ENCODE measurements at regions not wholly inside any gene's neighbourhood (a gene's known extent, or its start where the extent isn't known, plus 50 kb on each side); places are given as distances from the start of the nearest gene placed in this dataset.

DNA sequence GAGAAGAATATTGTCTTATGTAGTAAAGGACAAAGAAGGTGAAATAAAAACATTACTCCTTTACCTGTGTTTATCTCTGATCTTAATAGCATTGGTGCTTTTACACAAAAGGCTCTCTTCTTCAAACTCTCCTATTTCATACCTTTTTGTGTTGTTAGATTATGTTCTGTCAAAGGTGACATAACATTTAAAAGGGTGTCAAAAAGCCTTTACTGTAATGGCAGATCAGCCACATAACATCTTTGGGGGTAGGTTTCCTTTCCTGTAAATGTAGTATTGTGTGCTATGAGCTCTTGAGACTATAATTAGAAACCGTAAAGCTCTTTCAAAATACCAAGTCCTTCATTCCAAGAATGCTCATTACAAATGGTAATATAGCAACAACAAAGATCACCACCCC lies 400.1 kb downstream of the LNPK start:
- TF ChIP-seq, protein P1, sequence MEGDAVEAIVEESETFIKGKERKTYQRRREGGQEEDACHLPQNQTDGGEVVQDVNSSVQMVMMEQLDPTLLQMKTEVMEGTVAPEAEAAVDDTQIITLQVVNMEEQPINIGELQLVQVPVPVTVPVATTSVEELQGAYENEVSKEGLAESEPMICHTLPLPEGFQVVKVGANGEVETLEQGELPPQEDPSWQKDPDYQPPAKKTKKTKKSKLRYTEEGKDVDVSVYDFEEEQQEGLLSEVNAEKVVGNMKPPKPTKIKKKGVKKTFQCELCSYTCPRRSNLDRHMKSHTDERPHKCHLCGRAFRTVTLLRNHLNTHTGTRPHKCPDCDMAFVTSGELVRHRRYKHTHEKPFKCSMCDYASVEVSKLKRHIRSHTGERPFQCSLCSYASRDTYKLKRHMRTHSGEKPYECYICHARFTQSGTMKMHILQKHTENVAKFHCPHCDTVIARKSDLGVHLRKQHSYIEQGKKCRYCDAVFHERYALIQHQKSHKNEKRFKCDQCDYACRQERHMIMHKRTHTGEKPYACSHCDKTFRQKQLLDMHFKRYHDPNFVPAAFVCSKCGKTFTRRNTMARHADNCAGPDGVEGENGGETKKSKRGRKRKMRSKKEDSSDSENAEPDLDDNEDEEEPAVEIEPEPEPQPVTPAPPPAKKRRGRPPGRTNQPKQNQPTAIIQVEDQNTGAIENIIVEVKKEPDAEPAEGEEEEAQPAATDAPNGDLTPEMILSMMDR (IDR thresholded peaks at IDR 0.05), result no peak
- TF ChIP-seq POLR2A (IDR thresholded peaks at IDR 0.05), result no peak
